Stimulated activated CD4-positive, alpha-beta T cell treated with anti-CD3 and anti-CD28 coated beads, Interleukin-1b, Interleukin-23, amount 100 ng/mL, for 24 hours (primary cell): ENCODE measurements at regions not wholly inside any gene's neighbourhood (a gene's known extent, or its start where the extent isn't known, plus 50 kb on each side); places are given as distances from the start of the nearest gene placed in this dataset.
"Not testable (repeated sequence)": the region's sequence is repeated elsewhere in the genome, so short reads cannot be mapped to it uniquely, and the experiment has no call there.

Source experiments
- DNase-seq, 4 experiments: peaks; one replicate each; pipeline ENCODE4 v3.0.0-alpha.2; 2020; ENCODE audit warnings: low read depth in 4 of 4, low spot score in 1 of 4

GRCh38 chr14:71754422-71755095 lies 177.7 kb upstream of the RGS6 start:
- DNase-seq: no peak

GRCh38 chr14:71758229-71758951 lies 173.8 kb upstream of the RGS6 start:
- DNase-seq: no peak

- no peak for DNase-seq
Measured at GRCh38 chr14:71762575-71762974, 169.7 kb upstream of the RGS6 start.

GRCh38 chr14:71764701-71765382 lies 167.4 kb upstream of the RGS6 start:
- DNase-seq: no peak

GRCh38 chr14:71765505-71765904 lies 166.7 kb upstream of the RGS6 start:
- DNase-seq: no peak

GRCh38 chr14:71770431-71770830 lies 161.8 kb upstream of the RGS6 start:
- no peak for DNase-seq

- DNase-seq: not testable (repeated sequence)
Measured at GRCh38 chr14:71771421-71771820, 160.8 kb upstream of the RGS6 start.

GRCh38 chr14:71771996-71772395 lies 160.2 kb upstream of the RGS6 start:
- DNase-seq: not testable (repeated sequence)

- DNase-seq: no peak
Measured at GRCh38 chr14:71773898-71774481, 158.2 kb upstream of the RGS6 start.

- DNase-seq: no peak
Measured at GRCh38 chr14:71776471-71777360, 155.5 kb upstream of the RGS6 start.

- DNase-seq: no peak
Measured at GRCh38 chr14:71780075-71780474, 152.2 kb upstream of the RGS6 start.

- no peak for DNase-seq
Measured at GRCh38 chr14:71780822-71781221, 151.4 kb upstream of the RGS6 start.

GRCh38 chr14:71783088-71783487 lies 149.1 kb upstream of the RGS6 start:
- DNase-seq: no peak

GRCh38 chr14:71783786-71784185 lies 148.4 kb upstream of the RGS6 start:
- no peak for DNase-seq

GRCh38 chr14:71789005-71789404 lies 143.2 kb upstream of the RGS6 start:
- DNase-seq: no peak

GRCh38 chr14:71799841-71800240 lies 132.4 kb upstream of the RGS6 start:
- no peak for DNase-seq

GRCh38 chr14:71800878-71801277 lies 131.4 kb upstream of the RGS6 start:
- no peak for DNase-seq

GRCh38 chr14:71803539-71804260 lies 128.5 kb upstream of the RGS6 start:
- DNase-seq: no peak

GRCh38 chr14:71804992-71805391 lies 127.2 kb upstream of the RGS6 start:
- no peak for DNase-seq

GRCh38 chr14:71807049-71807448 lies 125.2 kb upstream of the RGS6 start:
- not testable (repeated sequence) for DNase-seq
